ENCODE measurements at regions not wholly inside any gene's neighbourhood (a gene's known extent, or its start where the extent isn't known, plus 50 kb on each side); places are given as distances from the start of the nearest gene placed in this dataset.

- Mint-ChIP-seq H3K36me3 (ENCODE audit: low read depth) (no peaks in the 10 kb centered on the region), H3K27ac (no peak overlapping the region), H3K27me3 (no peaks in the 10 kb centered on the region), H3K4me1 (ENCODE audit: low read depth) (no peaks in the 10 kb centered on the region), H3K9me3 (no peaks in the 10 kb centered on the region), H3K4me3 (no peak overlapping the region)
- intact Hi-C loops (cut with micrococcal nuclease) = no loop called here
Observed at GRCh38 chr3:76025561-76025960, 240.2 kb upstream of the ZNF717 start.

GRCh38 chr3:76026379-76026778 is 241.0 kb upstream of the ZNF717 start:
- no peaks in the 10 kb centered on the region for H3K4me1 Mint-ChIP-seq (ENCODE audit: low read depth)
- no peaks in the 10 kb centered on the region for H3K36me3 Mint-ChIP-seq (ENCODE audit: low read depth)
- intact Hi-C loops (cut with micrococcal nuclease) = no loop called here
- no peak overlapping the region for H3K4me3 Mint-ChIP-seq
- H3K9me3 Mint-ChIP-seq = no peaks in the 10 kb centered on the region
- H3K27me3 Mint-ChIP-seq = no peaks in the 10 kb centered on the region
- H3K27ac Mint-ChIP-seq = no peak overlapping the region

GRCh38 chr3:76028774-76029173 is 243.4 kb upstream of the ZNF717 start:
- H3K36me3 Mint-ChIP-seq (ENCODE audit: low read depth) = no peaks in the 10 kb centered on the region
- no peak overlapping the region for H3K4me3 Mint-ChIP-seq
- H3K9me3 Mint-ChIP-seq = no peaks in the 10 kb centered on the region
- intact Hi-C loops (cut with micrococcal nuclease) = no loop called here
- H3K27ac Mint-ChIP-seq = no peak overlapping the region
- H3K4me1 Mint-ChIP-seq (ENCODE audit: low read depth) = no peaks in the 10 kb centered on the region
- H3K27me3 Mint-ChIP-seq = no peaks in the 10 kb centered on the region

GRCh38 chr3:76034649-76035048 is 249.3 kb upstream of the ZNF717 start:
- Mint-ChIP-seq H3K27me3 (no peaks in the 10 kb centered on the region), H3K4me1 (ENCODE audit: low read depth) (no peaks in the 10 kb centered on the region), H3K27ac (no peak overlapping the region), H3K9me3 (no peaks in the 10 kb centered on the region), H3K4me3 (no peak overlapping the region), H3K36me3 (ENCODE audit: low read depth) (no peaks in the 10 kb centered on the region)
- intact Hi-C loops (cut with micrococcal nuclease) = no loop called here

GRCh38 chr3:76035117-76035516 is 249.8 kb upstream of the ZNF717 start:
- no peak overlapping the region for H3K4me3 Mint-ChIP-seq
- H3K27ac Mint-ChIP-seq = no peak overlapping the region
- intact Hi-C loops (cut with micrococcal nuclease) = no loop called here
- H3K4me1 Mint-ChIP-seq (ENCODE audit: low read depth) = no peaks in the 10 kb centered on the region
- H3K27me3 Mint-ChIP-seq = no peaks in the 10 kb centered on the region
- H3K36me3 Mint-ChIP-seq (ENCODE audit: low read depth) = no peaks in the 10 kb centered on the region
- H3K9me3 Mint-ChIP-seq = no peaks in the 10 kb centered on the region

- H3K4me1 Mint-ChIP-seq (ENCODE audit: low read depth) = no peaks in the 10 kb centered on the region
- no peaks in the 10 kb centered on the region for H3K36me3 Mint-ChIP-seq (ENCODE audit: low read depth)
- H3K27me3 Mint-ChIP-seq = no peaks in the 10 kb centered on the region
- intact Hi-C loops (cut with micrococcal nuclease) = no loop called here
- H3K9me3 Mint-ChIP-seq = no peaks in the 10 kb centered on the region
- H3K27ac Mint-ChIP-seq = no peak overlapping the region
- no peak overlapping the region for H3K4me3 Mint-ChIP-seq
Observed at GRCh38 chr3:76038949-76039348, 253.6 kb upstream of the ZNF717 start.

- Mint-ChIP-seq H3K4me3 (no peak overlapping the region), H3K27me3 (no peaks in the 10 kb centered on the region), H3K4me1 (ENCODE audit: low read depth) (no peaks in the 10 kb centered on the region), H3K36me3 (ENCODE audit: low read depth) (no peaks in the 10 kb centered on the region), H3K9me3 (no peaks in the 10 kb centered on the region), H3K27ac (no peak overlapping the region)
- intact Hi-C loops (cut with micrococcal nuclease) = no loop called here
Observed at GRCh38 chr3:76039431-76039830, 254.1 kb upstream of the ZNF717 start.

GRCh38 chr3:76040946-76041345 is 255.6 kb upstream of the ZNF717 start:
- H3K4me1 Mint-ChIP-seq (ENCODE audit: low read depth) = no peaks in the 10 kb centered on the region
- no peaks in the 10 kb centered on the region for H3K9me3 Mint-ChIP-seq
- no peak overlapping the region for H3K4me3 Mint-ChIP-seq
- H3K36me3 Mint-ChIP-seq (ENCODE audit: low read depth) = no peaks in the 10 kb centered on the region
- intact Hi-C loops (cut with micrococcal nuclease) = no loop called here
- no peaks in the 10 kb centered on the region for H3K27me3 Mint-ChIP-seq
- no peak overlapping the region for H3K27ac Mint-ChIP-seq

- intact Hi-C loops (cut with micrococcal nuclease) = no loop called here
- no peak overlapping the region for H3K27ac Mint-ChIP-seq
- no peaks in the 10 kb centered on the region for H3K9me3 Mint-ChIP-seq
- no peaks in the 10 kb centered on the region for H3K27me3 Mint-ChIP-seq
- H3K36me3 Mint-ChIP-seq (ENCODE audit: low read depth) = no peaks in the 10 kb centered on the region
- H3K4me1 Mint-ChIP-seq (ENCODE audit: low read depth) = no peaks in the 10 kb centered on the region
- H3K4me3 Mint-ChIP-seq = no peak overlapping the region
Observed at GRCh38 chr3:76043746-76044145, 258.4 kb upstream of the ZNF717 start.

GRCh38 chr3:76044601-76045600 is 259.6 kb upstream of the ZNF717 start:
- no peaks in the 10 kb centered on the region for H3K27me3 Mint-ChIP-seq
- H3K4me3 Mint-ChIP-seq = no peak overlapping the region
- no peaks in the 10 kb centered on the region for H3K9me3 Mint-ChIP-seq
- no peak overlapping the region for H3K27ac Mint-ChIP-seq
- intact Hi-C loops (cut with micrococcal nuclease) = no loop called here
- H3K4me1 Mint-ChIP-seq (ENCODE audit: low read depth) = no peaks in the 10 kb centered on the region
- no peaks in the 10 kb centered on the region for H3K36me3 Mint-ChIP-seq (ENCODE audit: low read depth)

- H3K36me3 Mint-ChIP-seq (ENCODE audit: low read depth) = no peaks in the 10 kb centered on the region
- H3K4me3 Mint-ChIP-seq = no peak overlapping the region
- intact Hi-C loops (cut with micrococcal nuclease) = no loop called here
- H3K27ac Mint-ChIP-seq = no peak overlapping the region
- H3K9me3 Mint-ChIP-seq = no peaks in the 10 kb centered on the region
- H3K27me3 Mint-ChIP-seq = no peaks in the 10 kb centered on the region
- H3K4me1 Mint-ChIP-seq (ENCODE audit: low read depth) = no peaks in the 10 kb centered on the region
Observed at GRCh38 chr3:76047368-76047767, 262.0 kb upstream of the ZNF717 start.

- Mint-ChIP-seq H3K27me3 (no peaks in the 10 kb centered on the region), H3K36me3 (ENCODE audit: low read depth) (no peaks in the 10 kb centered on the region), H3K27ac (no peak overlapping the region), H3K4me3 (no peak overlapping the region), H3K9me3 (no peaks in the 10 kb centered on the region), H3K4me1 (ENCODE audit: low read depth) (no peaks in the 10 kb centered on the region)
- intact Hi-C loops (cut with micrococcal nuclease) = no loop called here
Observed at GRCh38 chr3:76049776-76050175, 264.4 kb upstream of the ZNF717 start.

GRCh38 chr3:76051145-76051544 is 265.8 kb upstream of the ZNF717 start:
- no peak overlapping the region for H3K4me3 Mint-ChIP-seq
- H3K36me3 Mint-ChIP-seq (ENCODE audit: low read depth) = no peaks in the 10 kb centered on the region
- H3K27me3 Mint-ChIP-seq = no peaks in the 10 kb centered on the region
- no peak overlapping the region for H3K27ac Mint-ChIP-seq
- no peaks in the 10 kb centered on the region for H3K9me3 Mint-ChIP-seq
- intact Hi-C loops (cut with micrococcal nuclease) = no loop called here
- H3K4me1 Mint-ChIP-seq (ENCODE audit: low read depth) = no peaks in the 10 kb centered on the region

- no peaks in the 10 kb centered on the region for H3K27me3 Mint-ChIP-seq
- intact Hi-C loops (cut with micrococcal nuclease) = no loop called here
- H3K9me3 Mint-ChIP-seq = no peaks in the 10 kb centered on the region
Observed at GRCh38 chr3:76054404-76054803, 269.1 kb upstream of the ZNF717 start.

GRCh38 chr3:76061654-76062053 is 276.3 kb upstream of the ZNF717 start:
- intact Hi-C loops (cut with micrococcal nuclease) = no loop called here
- no peaks in the 10 kb centered on the region for H3K36me3 Mint-ChIP-seq (ENCODE audit: low read depth)
- H3K4me1 Mint-ChIP-seq (ENCODE audit: low read depth) = no peaks in the 10 kb centered on the region
- no peak overlapping the region for H3K27ac Mint-ChIP-seq
- H3K27me3 Mint-ChIP-seq = no peaks in the 10 kb centered on the region
- H3K4me3 Mint-ChIP-seq = no peak overlapping the region
- no peaks in the 10 kb centered on the region for H3K9me3 Mint-ChIP-seq

More at GRCh38 chr3:76054404-76054803, 269.1 kb upstream of the ZNF717 start:
- H3K27ac Mint-ChIP-seq = no peak overlapping the region
- no peak overlapping the region for H3K4me3 Mint-ChIP-seq
- no peaks in the 10 kb centered on the region for H3K4me1 Mint-ChIP-seq (ENCODE audit: low read depth)
- no peaks in the 10 kb centered on the region for H3K36me3 Mint-ChIP-seq (ENCODE audit: low read depth)

Measured in dendritic cell treated with granulocyte-macrophage colony-stimulating factor and Interleukin-4, amounts not matched to agents 40 ng/mL and 50 ng/mL, for 4 days (primary cell).